Activated CD4-positive, alpha-beta T cell treated with anti-CD3 and anti-CD28 coated beads for 4 hours (primary cell): ENCODE measurements at regions not wholly inside any gene's neighbourhood (a gene's known extent, or its start where the extent isn't known, plus 50 kb on each side); places are given as distances from the start of the nearest gene placed in this dataset.
"Not testable (repeated sequence)": the region's sequence is repeated elsewhere in the genome, so short reads cannot be mapped to it uniquely, and the experiment has no call there.

Experiments used
- DNase-seq, 2 donors: peaks; one replicate each; pipeline ENCODE4 v3.0.0-alpha.2; 2020

DNA sequence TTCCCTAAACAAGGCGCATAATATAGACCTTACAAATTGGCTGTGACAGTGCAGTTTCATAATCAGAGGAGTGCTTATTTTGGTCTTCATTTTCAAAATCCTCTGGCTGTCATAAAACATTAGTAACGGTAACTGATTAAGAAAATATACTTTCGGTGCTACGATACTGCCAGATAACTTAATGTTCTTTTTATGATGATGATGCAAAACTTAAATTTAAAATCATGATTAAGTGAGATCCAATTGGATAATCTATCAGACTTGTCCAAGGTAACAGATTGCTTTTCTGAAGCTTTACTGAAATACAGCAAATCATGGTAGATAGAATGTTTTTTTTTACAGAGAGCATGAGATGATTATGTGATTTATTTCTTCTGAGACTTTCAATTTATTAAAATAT, 364.2 kb upstream of the CNTN3 start:
- no peak for DNase-seq

DNA sequence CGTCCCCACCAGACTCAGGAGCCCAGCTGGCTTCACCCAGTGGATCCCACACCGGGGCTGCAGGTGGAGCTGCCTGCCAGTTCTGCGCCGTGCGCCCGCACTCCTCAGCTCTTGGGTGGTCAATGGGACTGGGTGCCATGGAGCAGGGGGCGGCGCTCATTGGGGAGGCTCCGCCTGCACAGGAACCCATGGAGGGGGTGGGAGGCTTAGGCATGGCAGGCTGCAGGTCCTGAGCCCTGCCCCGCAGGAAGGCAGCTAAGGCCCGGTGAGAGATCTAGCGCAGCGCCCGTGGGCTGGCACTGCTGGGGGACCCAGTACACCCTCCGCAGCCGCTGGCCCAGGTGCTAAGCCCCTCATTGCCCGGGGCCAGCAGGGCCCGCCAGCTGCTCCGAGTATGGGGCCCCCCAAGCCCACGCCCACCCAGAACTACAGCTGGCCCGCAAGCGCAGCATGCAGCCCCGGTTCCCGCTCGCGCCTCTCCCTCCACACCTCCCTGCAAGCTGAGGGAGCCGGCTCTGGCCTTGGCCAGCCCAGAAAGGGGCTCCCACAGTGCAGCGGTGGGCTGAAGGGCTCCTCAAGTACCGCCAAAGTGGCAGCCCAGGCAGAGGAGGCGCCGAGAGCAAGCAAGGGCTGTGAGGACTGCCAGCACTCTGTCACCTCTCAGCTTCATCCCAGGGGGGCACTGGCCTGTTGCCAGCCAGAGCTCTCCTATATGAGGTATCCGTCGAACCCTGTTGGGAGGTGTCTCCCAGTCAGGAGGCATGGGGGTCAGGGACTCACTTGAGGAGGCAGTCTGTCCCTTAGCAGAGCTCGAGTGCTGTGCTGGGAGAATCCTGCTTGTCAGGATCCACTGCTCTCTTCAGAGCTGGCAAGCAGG, 370.8 kb upstream of the CNTN3 start:
- not testable (repeated sequence) for DNase-seq

DNA sequence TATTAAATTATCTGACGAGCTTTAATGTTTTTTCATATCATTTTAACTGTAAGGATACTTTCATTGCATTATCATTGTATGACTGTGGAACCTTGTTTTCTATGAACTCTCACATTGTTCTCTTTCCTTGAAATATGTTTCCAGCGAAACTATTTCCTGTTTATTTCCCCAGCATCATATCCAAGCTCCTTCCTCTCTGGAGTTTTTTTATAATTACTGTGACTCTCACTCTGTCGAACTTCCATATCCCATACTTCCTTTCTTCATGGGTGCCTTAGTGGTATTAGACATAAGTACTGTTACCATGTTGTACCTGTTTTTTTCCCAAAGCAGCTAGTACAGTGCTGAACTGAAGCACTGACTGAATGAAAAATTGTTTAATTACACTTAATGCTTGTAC, 373.6 kb upstream of the CNTN3 start:
- no peak for DNase-seq

DNA sequence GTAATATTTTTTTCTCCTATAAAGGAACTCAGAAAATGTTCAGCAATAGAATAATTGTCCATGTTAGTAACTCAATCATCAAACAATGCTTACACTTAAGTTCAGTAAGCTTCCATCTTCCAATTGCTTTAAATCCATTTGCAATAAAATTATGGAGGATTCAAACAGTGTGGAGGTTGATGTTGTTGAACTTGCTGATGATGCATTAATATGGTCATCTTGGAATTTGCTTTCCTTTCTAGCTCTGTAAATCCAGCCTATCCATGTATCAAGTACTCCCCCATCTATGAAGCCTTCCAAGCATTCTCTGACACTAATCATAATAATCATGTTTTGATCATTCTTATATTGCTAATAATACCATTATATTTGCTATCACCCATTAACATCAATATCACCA, 378.4 kb upstream of the CNTN3 start:
- DNase-seq = no peak

DNA sequence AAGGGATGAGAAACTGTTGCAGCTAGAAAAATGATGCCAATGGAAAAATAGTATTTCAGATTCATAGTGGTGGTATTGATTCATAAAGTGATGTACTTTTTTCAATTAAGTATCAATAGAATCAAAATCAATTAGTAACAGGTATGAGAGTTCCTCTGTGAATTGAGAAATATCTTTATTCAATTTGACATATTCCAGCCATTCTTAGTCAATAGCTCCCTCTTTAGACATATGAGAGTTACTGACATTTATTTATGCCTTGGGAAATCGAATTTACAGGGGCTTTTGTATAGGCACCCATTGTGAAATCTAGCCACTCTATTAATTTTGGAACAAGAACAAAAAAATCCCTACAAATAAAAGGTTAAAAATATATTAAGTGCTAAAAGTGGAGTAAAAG, 386.9 kb upstream of the CNTN3 start:
- DNase-seq = no peak

DNA sequence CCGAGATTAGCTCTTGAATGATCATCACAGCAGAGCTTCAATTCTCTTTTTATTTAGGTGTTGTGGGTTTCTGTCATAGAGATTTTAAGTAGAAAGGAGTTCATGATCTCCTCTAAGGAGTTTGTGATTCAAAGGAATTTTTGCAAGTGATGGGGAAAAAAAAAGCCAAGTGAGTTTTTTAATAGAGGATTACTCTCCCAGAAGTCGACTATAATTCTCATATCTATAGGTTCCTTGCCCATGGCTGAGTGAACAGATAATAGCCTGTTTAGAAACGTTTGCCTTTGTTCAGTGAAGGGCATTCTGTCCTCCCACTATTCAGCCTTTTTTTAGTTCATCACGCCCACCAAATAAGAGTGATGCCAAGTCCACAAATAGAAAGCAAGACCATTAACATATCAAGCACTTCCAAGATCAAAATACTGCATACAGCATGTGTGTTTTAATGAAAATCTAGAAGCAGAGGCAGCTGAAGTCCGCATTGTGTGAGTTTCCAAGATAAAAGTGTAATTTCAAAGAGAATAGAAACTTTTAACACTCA, 398.4 kb upstream of the CNTN3 start:
- DNase-seq = no peak

DNA sequence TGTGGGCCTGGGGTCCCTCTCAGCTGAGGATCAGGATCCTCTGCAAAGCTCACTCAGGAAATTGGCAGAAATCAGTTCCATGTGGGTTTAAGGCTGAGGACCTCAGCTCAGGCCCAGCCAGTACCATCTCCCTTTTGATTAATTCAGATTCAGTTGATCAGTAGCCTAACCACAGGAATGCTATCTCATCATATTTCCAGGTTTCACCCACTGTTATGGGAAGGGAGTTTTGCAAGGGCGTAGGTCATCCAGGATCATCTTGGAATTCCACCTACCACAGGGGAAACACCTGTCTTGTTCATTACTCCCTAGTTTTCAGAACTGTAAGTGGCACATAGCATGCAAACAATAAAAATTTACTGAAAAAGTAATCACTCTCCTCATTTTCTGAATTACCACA, 399.5 kb upstream of the CNTN3 start:
- no peak for DNase-seq

DNA sequence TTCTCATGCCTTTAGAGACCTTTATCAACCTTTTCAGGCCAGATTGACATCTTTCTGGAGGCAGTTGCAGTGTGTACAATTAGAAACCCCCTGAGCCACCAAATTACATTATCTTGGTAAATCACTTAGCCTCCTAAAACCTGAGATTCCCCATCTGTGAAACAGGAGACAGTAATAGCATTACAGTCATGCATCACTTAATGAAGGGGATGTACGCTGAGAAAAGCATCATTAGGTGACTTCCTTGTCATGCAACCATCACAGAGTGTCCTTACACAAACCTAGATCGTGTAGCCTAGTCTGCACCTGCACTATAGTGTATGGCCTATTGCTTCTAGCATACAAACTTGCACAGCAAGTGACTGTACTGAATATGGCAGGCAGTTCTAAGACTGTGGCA, 400.8 kb upstream of the CNTN3 start:
- no peak for DNase-seq

DNA sequence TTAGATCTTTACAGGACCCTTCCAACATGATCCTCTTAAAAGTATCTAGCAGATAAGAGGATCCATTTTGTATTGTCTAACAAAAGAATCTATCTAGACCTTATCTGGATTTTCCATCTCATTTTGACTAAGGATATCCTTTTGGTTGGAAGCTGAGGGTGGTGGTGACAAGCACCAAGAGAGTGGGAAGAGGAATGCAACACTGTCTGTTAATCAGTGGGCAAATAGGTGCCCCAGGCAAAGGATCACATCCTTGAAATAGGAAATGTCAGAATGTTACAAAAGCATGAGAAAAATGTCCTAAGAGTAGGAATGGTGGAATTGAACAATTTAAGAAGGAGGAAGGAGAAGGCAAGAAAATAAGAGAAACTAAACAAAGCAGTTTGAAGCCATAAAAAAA, 420.7 kb upstream of the CNTN3 start:
- DNase-seq = no peak

DNA sequence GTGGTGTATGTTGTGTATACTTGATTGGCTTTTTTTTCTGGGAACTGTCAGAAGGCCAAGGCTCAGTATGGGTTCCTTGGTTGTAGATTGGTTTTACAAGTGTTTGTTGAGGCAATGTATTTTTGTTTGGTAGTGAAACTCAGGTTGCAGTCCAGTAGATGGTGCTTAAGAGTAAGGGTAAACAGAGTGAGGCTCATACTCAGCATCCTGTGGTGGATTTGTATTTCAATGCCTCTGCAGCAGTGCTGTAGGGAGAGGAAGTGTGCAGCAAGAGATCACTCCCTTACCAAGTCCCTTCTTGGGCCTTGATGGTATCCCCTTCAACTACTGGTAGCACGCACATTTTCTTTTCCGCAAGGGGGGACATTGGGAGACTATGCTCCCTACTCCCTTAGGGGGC, 428.5 kb upstream of the CNTN3 start:
- DNase-seq = no peak

DNA sequence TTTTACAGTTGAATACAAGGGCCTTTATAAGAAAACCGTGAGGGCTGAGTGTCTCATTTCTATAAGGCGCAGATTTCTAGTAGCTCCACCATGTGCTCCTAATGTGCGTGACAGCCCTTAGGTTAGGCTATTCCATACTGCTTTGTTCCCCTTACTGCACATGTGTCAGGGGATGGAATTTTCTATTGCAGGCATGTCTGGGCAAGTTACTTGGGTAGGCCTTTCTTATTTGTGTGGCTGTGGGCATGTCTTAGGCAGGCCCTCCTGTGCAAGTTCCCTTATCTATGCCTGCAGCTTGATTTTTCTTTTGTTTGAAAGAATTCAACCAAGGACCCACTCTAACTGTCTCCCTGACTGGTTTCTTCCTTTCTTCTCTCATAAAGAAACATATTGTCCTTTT, 434.2 kb upstream of the CNTN3 start:
- no peak for DNase-seq

DNA sequence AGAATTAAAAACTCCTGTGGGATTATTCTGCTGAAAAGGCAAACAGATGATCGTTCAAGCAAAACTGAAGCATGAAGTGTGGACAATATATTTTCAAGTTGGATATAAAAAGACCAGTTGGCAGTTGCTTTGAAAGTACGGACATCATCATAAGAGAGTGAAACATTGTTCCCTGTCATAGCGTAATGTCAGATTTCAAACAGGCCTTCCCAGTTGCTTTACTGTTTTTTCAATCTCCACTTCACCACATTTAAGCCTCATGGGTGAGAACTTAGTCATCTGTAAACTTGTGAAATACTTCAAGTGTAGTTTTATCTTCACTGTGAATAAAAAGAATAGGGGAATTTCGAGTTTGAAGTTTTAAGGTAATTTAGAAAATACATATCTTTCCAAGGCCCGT, 435.1 kb upstream of the CNTN3 start:
- DNase-seq = no peak

DNA sequence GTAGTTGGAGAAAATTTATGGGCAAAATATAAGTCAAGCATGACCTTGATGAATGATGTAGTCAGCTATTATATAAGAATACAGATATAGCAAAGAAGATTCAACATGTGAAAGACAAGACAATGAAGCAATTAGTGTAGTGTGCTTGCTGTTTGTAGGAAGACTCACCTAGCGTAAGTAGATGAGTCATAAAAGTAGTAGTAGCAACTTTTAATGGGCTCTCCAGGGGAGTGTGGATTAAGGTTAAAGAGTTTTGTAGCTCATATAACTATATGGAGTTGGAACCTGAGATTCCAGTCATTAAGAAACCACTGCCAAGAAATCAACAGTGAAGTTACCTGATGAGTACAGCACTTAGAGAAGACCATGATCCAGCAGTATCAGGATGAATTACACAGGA, 444.7 kb upstream of the CNTN3 start:
- no peak for DNase-seq

DNA sequence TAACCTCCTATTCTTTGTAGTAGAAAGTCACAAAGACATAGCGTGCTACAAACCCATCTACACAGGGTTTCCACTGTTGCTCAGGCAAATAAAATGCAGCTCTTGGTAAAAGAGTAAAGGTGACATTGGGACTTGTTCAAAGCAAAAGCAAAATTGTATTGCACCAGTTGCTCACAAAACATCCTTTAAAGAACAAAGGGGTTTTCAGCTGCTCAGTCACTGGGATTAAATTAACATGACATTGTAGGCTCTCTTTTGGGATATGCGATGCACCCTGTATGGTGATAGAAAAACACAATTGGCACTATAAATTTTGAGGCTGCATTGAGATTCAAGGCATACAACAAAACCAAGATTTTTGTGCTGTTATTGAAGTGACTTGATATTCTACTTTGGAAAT, 447.3 kb upstream of the CNTN3 start:
- no peak for DNase-seq

DNA sequence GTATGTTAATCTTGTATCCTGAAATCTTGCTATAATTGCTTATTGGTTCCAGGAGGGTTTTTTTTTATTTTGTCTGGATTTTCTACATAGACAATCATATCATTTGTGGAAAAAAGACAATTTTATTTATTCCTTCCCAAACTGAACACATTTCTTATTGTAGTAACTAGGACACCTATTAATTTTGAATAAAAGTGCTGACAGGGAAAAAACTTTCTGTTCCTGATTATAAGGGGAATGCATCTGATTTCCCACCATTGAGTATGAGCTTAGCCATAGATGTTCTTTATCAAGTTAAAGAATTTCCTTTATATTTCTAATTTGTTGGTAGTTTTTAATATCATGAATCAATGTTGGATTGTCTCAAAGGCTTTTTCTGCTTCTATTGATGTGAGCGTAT, 460.7 kb upstream of the CNTN3 start:
- DNase-seq = no peak

DNA sequence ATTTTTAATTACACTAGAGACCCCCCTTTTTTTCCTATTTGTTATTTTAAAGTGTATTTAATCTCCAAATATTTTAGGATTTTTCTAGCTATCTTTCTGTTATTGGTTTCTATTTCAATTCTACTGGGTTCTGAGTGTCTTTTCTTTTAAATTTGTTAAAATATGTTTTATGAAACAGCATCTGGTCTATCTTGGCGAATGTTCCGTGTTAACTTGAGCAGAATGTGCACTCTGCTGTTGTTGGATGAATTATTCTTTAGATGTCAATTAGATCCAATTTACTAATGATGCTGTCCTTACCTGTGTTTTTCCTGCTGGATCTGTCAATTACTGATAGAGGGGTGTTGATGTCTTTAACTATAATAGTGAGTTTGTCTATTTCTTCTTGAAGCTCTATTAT, 462.0 kb upstream of the CNTN3 start:
- DNase-seq = no peak

DNA sequence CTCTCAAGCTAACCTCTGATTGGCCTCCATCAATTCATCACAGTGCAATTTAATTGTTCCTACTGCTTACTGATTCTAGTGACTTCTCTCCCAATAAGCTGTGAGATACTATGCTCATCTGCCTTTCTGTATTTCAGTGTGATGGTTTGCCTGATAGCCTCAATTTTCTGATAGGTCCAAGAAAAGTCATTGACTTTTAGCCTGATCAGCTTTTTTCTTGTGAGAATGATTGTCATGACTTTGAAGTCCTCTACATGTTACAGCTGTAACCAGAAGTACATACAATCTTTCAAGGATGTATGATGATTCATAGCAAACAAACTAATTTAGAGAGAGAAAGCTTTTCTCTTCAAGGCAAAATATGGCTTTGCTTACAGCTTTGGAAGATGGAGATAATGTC, 463.8 kb upstream of the CNTN3 start:
- no peak for DNase-seq

DNA sequence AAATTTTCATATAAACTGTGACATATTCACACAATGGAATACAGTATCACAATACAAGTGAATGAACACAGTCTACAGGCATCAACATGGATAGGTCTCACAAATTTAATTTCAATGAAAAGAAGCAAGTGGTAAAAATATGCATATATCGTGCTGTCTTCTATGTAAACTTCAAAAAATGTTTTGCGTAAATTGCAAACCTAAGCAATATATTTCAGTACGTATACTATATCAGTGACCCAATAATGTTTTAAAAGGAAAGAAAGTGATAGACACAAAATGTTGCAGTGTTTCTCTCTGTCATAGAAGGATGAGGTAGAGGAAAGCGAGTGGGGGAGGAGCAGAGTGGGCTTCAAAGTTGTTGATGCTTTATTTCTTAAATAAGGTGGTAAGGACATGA, 468.4 kb upstream of the CNTN3 start:
- no peak for DNase-seq

DNA sequence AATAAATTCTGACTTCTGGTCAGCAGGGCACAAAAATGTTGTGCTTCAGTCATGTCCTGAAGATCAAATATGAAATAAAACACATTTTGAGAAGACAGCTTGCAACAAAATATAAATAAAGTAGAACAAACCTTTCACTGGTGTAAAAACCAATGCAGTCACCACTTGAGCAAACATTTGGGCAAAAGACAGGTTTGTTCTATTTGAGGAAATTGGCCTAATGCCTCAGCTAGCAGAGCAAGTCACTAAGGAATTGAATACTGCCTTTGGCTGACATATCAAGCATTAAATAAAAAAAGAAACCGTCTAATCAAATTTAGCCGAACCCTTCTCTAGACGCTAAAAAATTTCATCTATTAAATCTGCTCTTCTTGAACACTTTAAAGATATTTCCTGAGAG, 475.4 kb upstream of the CNTN3 start:
- DNase-seq = no peak

DNA sequence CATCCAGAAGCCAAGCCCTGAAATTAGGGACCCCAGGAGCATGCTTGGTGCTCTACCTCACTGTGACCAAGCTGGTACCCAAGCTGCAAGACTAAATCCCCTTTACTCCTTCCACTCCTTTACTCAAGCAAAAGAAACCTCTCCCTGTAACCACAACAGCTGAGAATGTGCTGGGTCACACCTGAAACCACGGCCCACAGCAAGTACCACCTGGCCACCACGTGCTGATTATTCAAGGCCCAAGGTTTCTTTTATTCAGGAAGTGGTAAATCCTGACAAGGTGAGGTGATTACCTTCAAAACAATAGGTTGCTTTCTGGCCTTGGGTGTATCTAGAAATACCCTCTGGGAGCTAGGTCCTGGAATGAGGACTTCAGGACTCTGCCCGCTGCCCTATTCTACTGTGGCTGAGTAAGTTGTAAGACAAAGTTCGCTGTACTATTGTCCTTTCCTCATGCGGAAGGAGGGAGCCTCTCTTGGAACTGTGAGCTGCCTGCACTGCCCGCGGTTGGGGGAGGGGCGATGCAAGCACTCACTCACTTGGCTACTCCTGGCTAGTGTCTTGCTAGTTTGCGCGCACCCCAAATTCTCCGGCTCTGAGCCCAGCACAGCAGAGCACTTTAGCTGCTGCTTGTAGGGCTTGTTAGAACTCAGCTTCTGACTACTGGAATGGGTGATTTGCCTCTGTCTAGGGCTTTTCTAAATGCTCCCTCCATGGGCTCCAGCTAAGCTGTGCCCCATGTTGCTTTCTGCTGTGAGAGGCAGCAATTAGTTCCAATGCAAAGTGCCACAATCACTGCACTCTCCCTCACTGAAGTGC, 487.1 kb upstream of the CNTN3 start:
- no peak for DNase-seq

DNA sequence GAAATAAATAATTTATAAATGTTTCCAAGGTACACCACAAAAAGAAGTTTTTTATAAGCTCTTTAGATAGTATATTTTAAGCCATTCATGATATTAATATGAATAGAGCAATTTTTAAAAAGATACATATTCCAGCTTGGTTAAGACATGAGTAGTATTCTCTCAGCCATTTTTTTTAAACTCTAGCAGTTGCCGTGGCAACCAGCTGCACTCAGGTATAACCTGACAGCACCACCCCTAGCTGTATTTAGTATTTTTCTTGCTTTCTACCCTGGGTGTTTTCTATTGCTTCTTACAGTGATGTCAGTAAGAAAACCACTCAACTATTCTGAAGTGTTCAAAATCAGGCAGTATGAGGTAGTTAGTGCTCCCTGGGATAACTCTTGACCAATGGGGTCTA, 496.3 kb upstream of the CNTN3 start:
- no peak for DNase-seq

DNA sequence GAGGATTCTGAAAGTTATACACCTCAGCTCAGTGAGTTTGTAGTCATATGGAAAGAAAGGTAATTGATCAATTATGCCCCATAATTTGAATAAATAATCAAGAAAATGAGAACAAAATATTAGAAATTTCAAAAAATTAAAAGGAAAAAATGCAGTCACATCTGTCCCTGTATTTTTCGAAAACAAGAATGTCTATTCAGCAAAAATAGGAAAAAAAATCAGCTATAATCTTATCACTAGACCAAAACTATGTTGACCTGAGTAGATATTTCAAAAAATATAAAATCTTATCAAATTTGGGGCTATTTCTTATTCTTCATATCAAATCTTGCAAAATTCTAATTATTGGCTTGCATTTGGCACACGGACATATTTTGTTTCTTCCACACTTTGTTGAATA, 501.2 kb upstream of the CNTN3 start:
- no peak for DNase-seq

DNA sequence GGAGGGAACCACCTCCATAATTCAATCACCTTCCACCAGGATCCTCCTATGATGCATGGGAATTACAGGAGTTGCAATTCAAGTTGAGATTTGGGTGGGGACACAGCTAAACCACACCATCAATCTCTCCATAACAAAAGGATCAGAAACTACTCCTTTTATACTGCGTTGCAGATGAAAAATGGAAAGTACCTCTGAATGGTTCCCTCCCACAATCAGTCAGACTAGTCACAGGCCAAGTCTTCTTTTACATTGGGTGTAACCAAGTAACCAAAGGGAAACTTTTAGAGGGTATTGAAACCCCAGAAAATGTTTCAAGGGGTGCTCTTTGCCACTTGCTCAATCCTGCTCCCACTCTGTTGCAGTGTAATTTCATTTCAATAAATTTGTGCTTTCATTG, 504.3 kb upstream of the CNTN3 start:
- no peak for DNase-seq

DNA sequence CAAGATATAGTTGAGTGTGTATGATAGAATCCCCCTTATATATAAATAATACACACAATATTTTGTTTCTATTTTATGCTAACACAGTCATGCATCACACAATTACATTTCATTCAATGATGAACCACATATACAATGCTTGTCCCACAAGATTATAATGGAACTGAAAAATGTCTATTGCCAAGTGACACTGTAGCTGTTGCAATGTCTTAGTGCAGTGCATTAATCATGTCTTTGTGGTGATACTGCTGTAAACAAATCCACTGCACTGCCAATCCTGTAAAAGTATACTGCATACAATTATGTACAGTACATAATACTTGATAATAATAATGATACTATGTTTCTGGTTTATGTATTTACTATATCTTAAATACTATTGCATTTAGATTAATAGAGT, 512.1 kb upstream of the CNTN3 start:
- DNase-seq = no peak
